Activated CD4-positive, alpha-beta T cell treated with anti-CD3 and anti-CD28 coated beads, Interleukin-2, amount 50 U/mL, for 48 hours (primary cell): ENCODE measurements at regions not wholly inside any gene's neighbourhood (a gene's known extent, or its start where the extent isn't known, plus 50 kb on each side); places are given as distances from the start of the nearest gene placed in this dataset.

Source experiments
- DNase-seq, 2 experiments: peaks; one replicate each; pipeline ENCODE4 v3.0.0-alpha.2; 2020

DNA sequence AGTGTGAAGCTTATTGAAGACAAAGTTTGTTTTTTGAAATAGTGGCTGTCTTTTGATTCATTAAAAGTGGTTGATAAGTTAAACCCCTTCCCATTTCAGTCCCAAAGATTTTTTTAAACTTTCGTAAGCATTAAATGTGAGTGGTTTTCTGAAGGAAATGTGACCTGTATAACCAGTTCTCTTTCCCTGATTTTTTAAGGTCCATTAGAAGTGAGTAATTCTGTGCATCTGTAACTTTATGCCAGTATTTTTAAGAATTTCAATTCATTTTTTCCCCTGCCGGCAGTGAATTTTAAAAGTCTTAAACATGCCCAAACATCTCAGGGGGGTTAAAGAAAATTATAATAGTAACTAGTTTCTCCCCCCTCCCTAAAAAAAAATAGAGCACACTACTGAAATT, 254.6 kb upstream of the SP8 start:
- DNase-seq = no peak

DNA sequence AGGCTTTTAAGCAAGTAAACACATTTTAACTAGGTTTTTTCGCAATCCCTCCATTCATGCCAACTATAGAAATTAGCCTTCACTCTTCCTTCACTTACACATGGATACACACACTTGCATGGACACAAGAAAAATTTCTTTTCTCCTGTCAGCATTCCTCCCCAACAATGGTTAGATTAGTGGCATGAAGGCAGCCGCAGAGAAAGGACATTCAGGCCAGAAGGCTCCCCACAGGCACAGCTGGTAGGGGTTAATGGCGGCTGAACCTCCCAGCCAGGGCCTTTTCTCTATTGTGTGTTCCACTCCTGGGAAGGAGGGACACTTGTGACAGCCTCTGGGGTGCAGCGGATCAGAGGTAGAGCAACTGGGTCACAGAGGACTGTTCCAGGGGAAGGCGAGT, 255.0 kb upstream of the SP8 start:
- no peak for DNase-seq

DNA sequence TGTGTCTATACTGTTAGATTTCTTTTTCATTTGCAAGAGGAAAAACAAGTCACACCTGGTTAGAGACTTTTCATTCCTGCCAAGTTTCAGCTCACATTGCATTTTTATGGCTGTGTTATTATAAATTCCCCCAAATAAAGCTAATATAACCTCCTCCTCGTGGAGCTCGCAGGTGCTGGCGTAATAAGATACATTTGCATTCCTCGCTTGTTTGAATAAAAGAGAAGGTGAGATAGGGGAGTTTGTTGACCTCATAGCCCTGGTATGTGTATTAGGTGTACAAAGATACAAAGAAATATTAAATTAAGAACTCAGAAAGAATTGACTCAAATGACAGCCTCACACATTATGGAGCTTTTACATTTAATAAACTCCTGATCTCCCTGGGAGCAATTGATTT, 257.7 kb upstream of the SP8 start:
- DNase-seq = no peak

DNA sequence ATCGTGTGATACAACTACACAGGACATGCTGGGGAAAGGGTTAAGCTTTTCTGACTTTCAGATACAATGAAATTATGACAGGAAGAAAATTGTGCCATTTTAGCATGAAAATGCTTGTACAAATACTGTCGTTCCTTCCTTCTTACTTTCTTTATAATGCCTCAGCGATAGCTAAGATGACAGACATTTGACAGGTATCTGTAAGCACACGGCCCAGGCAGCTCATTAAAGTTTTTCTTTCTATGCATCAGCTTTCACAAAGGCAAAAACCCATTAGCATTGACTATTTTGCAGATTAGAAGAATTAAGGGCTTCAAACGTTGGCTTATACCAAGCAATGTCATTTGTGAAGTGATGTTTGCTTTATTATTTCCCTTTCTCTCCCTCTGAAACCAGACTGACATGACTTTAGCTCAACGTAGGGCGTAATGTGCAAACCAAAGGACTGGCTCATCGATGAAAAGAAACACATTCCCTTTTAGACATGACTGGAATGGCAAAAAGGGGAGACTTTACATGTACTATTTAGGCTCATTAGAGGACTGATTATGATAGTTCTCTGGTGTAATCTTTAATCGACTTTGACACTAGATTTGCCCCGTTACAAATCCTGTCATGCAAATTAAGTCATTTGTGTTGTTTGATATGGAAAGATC, 258.4 kb upstream of the SP8 start:
- DNase-seq = no peak

DNA sequence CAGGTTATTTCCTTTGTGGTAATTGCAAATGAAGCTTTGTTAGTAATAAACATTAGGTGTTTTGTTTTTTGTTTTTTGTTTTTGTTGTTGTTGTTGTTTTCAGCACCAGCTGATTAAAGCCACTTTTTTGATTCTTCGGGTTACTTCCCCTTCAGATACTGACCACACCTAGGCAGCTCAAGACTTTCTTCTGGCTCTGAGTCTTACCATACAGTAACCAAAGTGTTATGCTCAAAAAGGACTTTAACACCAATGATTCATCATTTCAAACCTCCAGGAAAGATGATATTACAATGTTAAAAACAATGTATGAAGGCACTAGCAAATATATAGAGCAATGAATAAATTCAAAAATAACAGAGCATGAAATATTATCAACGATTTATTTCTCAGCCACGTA, 265.2 kb upstream of the SP8 start:
- DNase-seq = no peak

DNA sequence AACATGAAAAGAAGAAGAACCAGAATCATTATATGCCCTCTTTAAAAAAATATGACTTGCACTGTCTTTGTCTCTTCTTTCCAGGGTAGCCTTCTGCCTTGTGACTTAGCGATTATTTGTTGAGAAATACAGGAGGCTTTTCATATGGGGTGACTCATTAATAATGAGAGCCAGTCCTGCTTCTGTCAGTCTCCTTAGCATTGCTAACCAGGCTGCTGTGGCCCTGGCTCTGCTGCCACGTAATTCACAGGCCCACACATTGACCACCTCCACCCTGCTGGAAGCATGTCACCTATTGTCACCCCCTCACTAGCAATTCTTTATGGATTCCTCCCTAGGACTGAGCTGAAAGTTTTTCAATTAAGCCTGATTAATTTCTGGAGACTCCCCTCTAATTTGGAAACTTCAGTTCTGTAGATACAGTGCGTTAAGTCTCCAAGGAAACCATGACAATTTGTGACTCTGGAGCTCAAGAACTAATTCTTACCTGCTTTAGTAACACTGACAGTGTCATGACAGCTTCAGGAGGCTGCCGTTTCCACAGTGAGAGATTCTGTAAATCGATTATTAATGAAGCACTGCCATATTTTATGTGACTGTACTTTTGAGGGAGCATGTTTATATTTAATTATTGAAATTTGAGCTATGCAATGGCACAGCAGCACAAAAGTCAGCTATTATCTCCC, 267.9 kb upstream of the SP8 start:
- DNase-seq = no peak

DNA sequence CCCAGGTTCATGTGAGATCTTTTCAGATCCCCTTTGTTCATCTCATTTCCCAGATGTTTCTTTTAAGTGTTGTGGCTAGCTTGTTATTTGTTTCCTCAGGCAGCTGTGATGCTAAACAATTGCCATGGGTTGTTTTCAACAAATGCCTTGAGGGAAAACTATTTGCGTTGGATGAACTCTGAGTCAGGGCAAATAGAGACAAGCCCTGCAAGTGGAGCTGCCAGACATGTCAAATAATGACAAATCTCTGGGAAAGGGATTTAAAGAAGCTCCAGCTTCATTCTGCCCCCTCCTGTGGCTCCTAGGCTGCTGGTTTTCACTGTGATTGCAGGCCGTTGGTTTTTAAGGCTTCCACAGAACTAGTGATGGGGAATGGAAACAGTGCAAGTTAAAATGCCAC, 272.4 kb upstream of the SP8 start:
- DNase-seq = no peak

DNA sequence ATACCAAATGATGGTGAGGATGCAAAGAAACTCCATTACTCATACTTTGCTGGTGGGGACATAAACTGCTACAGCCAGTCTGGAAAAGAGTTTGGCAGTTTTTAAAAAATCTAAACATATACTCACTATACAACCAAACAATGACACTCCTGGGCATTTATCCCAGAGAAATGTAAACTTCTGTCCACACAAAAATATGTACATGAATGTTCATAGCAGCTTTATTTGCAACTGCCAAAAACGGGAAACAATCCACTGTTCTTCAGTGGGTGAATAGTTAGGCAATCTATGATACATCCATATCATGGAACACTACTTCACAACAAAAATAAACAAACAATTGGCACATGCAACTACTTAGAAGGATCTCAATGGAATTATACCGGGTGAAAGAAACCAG, 276.4 kb upstream of the SP8 start:
- no peak for DNase-seq

DNA sequence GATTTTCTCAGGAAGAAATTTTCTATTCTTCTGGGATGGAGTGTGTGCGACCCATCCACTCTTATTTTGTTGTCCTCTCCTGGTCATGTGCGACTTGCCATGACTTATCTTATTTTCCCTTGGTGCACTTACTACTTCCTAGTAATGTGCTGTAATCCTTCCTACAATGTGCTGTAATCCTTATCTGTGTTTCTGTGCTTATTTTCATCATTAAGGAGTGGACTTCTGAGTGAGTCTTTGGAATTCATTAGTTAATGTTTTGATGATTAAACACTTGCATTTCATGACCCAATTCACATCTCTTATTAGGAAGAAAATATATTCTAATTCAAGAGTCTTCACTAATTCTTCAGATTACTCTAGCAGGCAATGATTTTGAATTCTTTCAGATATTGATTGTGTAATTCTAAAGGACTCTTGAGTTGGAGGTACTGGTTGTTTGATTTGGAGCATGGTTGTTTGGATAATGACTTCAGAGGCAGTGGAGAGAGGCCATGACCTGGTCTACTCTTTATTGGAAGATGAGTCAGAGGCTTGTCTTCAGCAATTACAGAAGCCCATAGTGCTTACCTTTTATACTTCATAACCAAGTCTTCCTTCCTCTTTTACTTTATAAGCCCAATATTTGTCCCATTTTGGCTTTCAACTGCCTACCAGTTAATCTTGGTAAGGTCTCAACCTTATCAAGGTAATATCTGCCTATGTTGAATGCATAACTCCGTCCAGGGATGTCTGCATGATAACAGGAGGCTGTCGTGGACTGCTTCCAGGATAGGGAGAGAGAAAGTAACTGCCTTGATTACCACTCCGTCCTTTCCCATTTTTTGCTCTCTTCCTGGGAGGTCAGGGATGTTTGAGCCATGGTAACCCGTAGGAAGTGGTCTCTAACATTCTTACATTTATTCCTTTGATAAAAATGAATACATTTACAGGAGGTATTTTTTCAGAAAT, 278.3 kb upstream of the SP8 start:
- no peak for DNase-seq

DNA sequence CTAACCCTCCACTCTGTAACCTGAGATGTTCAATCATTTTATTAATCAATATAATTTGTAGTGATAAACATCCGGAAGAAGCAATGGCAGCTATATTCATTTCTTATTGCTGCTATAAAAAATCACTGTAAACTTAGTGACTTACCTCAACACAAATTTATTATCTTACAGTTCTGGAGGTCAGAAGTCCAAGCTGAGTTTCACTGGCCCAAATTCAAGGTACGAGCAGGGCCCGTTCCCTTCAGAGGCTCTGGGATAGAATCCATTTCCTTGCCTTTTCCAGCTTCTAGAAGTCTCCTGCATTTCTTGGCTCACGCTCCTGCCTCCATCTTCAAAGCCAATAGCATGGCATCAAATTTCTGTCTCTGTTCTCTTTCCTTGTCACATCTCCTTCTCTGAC, 279.5 kb upstream of the SP8 start:
- DNase-seq = no peak

DNA sequence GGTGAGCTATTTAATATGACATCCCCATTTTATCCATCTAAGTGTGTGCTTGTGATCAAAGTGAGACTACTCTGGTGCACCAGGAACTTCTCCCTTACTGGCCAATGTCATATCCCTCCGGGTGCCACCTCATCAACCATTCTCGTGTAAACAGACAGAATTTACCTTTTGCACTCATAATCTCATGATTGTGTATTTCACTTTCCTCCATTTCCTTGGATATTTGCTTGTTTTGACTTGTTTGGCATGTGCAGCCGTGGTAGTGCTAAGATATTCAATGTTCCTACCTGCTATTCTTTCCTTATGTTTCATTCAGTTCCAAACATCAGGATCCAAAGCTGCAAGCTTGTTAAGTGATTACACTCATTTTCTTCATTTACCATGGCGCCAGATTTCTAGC, 280.5 kb upstream of the SP8 start:
- DNase-seq = no peak

DNA sequence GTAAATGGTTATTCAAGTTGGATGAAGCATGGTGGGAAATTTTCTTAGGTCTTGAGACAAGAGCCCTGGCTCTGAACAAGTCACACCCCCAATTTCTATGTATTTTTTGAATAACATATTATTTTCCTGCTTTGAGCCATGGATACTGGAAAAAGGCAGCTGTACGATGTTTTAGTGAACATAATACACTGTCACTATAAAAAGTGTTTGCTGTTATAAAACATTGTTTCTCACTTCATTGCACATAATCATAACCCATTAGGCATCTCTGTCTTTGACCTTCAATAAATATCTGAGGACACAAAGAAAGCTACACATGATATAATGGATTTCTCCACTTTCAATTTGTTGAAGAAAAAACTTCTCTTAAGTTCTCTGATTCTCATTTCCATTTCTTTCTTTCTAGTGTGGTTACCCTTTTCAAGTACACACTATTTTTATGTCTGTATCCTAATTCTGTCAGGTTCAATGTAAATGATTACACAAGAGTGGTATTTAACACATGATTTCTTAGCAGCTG, 283.9 kb upstream of the SP8 start:
- no peak for DNase-seq

DNA sequence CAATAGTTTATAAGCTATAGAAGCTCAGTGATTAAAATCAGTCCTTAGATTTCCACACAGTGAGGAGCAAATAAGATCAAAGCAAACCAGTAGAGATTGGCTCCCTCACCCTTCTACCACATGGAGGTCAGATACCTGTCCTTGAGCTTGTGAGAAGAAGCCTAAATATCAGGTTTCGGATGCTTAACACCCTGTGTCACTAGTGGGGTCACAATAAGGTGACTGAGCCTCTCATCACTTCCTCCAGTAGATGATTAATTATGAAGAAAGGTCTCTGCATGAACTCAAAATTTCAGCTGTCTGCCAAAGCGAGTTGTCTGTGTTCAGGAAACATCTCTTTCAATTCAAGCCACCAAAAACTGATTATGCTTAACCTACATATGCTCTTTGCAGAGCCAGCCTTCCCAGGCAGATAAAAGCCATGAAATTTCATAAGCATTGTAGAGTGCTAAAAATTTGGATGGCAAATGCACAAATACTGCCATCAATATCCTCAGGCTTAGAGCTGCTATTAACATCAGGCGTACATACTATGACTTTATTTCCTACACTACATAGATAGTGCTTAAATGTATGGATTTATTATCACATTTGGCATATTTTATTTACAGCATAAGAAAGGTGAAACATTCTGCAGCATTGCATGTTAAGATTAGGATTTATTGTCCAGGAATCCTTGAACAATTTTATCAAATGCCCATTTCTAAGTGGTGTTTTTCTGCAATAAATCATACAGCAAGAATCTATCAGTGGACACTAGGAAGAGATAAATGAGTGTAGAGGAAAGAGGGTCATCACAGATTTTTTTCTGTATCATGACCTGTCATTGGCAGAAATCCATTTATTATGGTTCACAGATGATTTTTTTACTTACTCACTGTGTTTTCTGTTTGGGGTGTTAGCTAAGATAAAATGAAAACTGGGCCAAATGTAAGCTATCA, 285.1 kb upstream of the SP8 start:
- no peak for DNase-seq

DNA sequence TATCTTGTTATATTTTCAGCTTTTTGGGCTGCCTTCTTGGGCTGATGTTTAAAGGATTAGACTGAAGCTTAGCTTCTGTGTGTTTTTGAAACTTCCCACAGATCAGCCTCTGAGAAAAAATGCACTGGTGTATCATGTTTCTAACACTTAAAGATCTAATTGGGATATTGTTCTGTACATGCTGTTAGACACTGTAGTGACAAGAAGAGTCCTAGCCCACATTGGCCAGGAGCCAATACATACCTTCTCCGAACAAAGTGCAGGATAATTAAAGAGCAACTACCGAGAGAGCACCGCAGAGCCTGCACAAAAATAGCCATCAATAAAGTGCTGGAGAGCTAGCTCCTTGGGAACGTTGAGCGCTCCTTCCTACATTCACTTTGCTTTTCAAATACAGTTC, 289.4 kb upstream of the SP8 start:
- DNase-seq = no peak

DNA sequence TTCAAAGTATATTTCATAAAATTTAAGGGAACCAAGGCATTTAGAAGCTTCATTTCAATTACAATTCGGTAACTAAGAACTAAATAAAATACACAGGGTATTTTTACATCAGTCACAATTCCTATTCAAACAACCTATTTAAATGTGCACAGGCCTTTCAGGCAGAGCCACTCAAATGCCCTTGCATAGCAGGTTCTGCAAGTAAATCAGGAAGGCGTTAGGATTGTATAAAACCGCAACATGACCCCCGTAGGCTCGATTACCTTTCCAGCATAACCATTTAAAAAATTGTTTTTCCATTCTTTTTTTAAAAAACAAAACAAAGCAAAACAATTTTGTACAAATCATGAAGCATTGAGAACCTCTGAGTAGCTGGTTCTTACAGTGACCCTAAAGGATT, 289.9 kb upstream of the SP8 start:
- no peak for DNase-seq

DNA sequence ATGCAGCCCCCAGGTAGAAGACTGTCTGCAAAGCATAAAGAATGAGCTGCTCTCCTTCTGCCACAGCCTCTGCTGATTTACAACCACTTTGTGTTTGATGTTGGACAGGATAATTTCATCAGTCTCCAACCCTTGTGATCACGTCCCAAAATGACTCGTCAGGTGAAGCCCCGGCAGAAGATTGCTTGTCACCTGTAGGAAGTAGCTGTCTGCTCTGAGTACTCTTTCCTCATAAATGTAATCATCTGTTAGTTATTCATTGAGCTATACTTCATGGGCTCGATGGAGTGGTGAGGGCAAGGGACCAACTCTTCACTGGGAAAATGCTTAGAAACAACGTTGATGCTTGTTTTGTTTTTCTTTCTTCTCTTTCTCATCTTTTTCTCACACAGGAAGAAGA, 290.9 kb upstream of the SP8 start:
- DNase-seq = no peak

DNA sequence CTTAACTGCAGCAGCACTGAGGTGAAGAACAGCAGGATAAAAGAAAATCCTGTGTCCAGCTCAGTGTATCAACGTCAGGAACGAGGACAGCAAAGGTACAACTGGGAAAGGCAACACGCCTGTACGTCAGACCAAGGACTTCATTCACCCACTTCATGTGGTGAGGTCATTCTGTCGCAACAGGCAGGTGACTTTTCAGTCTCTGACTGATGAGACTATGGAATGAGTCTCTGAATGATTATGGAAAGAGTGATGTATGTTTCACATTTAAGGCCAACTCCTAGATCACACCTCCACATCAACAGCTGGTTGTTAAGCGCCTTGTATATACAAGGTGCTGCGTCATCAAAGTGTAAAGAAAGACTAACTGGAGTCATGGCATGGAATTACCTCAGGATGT, 297.6 kb upstream of the SP8 start:
- no peak for DNase-seq

DNA sequence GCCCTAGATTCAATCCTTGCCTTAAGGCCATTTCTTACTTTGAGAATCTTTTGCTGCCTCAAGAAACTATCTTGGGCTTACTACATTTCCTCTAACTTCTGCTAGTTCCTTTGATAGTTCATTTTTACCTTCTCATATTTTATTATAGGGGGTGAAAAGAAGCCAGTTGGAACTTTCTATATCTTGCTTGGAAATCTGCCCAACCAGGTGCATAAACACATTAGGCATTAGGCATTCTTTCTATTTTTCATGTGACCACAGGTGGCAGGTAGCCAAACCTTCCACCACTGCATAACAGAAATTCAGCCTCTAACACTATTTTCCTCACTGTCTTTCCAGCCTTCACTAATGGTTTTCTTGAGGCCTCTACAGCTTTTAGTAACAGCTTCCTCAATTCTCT, 300.0 kb upstream of the SP8 start:
- DNase-seq = no peak

DNA sequence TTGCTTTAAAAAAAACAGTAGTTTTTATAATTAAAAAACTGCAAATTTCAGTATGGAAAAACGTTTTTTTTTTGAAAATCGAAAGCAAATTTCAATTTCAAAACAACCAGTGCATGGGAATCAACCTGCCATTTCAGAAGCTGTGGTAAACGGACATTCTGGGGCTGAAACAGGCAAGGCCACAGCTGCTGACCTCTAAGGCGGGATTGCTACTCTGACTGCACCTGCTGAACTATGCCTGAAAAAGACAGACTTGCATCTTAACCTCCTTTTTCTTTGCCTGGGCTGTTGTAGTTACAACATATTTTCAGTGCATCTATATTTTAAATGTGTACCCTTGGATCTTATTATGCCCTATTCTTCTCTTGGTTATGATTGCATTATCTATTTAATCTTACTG, 303.0 kb upstream of the SP8 start:
- no peak for DNase-seq

DNA sequence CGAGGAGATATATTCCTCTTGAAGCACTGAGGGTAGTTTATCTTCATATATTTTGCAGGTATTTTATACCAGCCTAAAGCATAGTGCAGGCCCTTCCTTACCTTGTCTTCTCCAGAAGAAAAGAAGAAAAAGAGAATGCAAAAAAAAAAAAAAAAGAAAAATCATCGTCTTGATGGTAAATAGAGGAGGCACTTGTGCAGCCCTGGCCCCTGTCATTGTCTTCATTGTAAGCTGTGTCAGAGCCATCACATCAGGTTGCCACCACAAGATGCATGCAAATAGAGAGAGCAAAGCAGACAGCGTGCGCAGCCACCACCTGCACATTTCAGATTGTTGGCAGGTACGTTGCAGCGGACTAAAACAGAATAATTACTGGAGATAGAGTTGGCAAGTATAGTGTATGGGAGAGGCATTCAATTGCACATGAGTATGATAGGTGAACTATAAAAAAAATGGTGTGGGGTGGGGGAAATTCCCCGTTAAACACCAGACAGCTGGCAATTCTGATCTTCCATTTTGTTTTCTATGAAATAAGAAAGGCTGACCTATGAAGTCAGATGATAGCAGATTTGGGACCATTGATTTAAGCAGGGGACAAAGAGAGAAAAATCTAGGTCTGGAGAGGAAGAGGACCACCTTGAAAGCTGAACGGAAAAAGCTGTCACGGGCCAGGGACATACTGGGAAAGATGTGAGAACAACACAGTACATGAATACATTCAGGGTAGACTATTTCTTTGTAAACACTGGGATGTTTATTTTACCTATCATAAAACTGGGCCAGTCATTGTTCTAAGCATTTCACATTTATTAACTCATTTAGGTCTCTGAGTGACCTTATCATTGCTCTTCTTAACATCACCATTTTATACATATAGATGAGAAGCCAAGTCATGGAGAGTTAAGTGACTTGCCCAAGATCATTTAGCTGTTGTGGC, 306.3 kb upstream of the SP8 start:
- DNase-seq = no peak

DNA sequence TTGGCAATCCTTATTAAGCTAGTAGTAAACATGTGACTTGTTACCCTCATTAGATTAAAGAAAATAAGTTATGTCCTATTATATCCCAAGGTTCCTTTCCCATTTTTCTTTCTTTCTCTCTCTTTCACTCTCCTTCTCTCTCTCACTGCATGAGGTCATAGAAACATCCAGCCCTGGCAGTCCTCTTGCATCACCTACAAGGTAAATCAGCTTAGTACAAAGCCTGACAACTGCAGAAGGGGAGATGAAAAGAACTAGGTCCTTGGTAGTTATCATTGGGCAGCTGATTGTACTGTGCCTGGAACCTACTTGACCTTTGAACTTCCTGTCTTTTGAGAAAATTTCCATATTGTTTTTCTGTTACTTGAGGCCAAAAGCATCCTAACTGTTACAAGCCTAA, 307.9 kb upstream of the SP8 start:
- DNase-seq = no peak
